OCI-LY1 (cell line): ENCODE measurements at regions not wholly inside any gene's neighbourhood (a gene's known extent, or its start where the extent isn't known, plus 50 kb on each side); places are given as distances from the start of the nearest gene placed in this dataset.

Experiments
- H2AFZ ChIP-seq: fragments of 200-600 bp; sonication (generic), shearing (Covaris generic); 2 replicates; pipeline ENCODE4 v1.6.0; 2014; ENCODE audit warnings: antibody characterized with exemption, mild to moderate bottlenecking, low read length
- H3F3A ChIP-seq: fragments of 200-600 bp; sonication (generic), shearing (Covaris generic); 2 replicates; pipeline ENCODE4 v1.6.0; 2014; ENCODE audit warnings: mild to moderate bottlenecking, antibody characterized with exemption, low read length, moderate library complexity; ENCODE audit not compliant: insufficient read depth
- H3K27ac ChIP-seq: fragments of 200-600 bp; sonication (generic); 2 replicates; pipeline ENCODE4 v1.5.1; 2014; ENCODE audit warnings: low read length, mixed run types, mild to moderate bottlenecking, low read depth; ENCODE audit not compliant: poor library complexity, severe bottlenecking
- H3K27me3 ChIP-seq: fragments of 200-600 bp; sonication (generic); 2 replicates; pipeline ENCODE4 v1.6.0; 2014; ENCODE audit warnings: antibody characterized with exemption, mild to moderate bottlenecking, low read length, moderate library complexity; ENCODE audit not compliant: insufficient read depth
- H3K36me3 ChIP-seq: fragments of 200-600 bp; sonication (generic); 2 replicates; pipeline ENCODE4 v1.6.1; 2014; ENCODE audit warnings: mild to moderate bottlenecking, antibody characterized with exemption, low read length, moderate library complexity, mixed read lengths; ENCODE audit not compliant: insufficient read depth
- H3K4me1 ChIP-seq: fragments of 200-600 bp; sonication (generic); 2 replicates; pipeline ENCODE4 v1.5.1; 2014; ENCODE audit warnings: mild to moderate bottlenecking, low read length, moderate library complexity; ENCODE audit not compliant: insufficient read depth, severe bottlenecking
- H3K4me2 ChIP-seq: fragments of 200-600 bp; sonication (generic), shearing (Covaris generic); 2 replicates; pipeline ENCODE4 v1.6.1; 2014; ENCODE audit warnings: low read length
- H3K4me3 ChIP-seq: fragments of 200-600 bp; sonication (generic); 2 replicates; pipeline ENCODE4 v1.5.1; 2014; ENCODE audit warnings: low read length, low read depth, mild to moderate bottlenecking, mixed read lengths; ENCODE audit not compliant: poor library complexity, severe bottlenecking
- H3K79me2 ChIP-seq: fragments of 200-600 bp; shearing (Covaris generic); 2 replicates; pipeline ENCODE4 v1.6.1; 2016; ENCODE audit warnings: mixed run types, low read length, mixed read lengths; ENCODE audit not compliant: insufficient read depth
- H3K9ac ChIP-seq: fragments of 200-600 bp; sonication (generic), shearing (Covaris generic); 2 replicates; pipeline ENCODE4 v1.6.1; 2014; ENCODE audit warnings: mild to moderate bottlenecking, low read length, mixed read lengths
- H3K9me2 ChIP-seq: fragments of 200-600 bp; sonication (generic), shearing (Covaris generic); 2 replicates; pipeline ENCODE4 v1.6.1; 2014; ENCODE audit warnings: low read depth, mild to moderate bottlenecking, low read length, mixed read lengths
- H3K9me3 ChIP-seq: fragments of 200-600 bp; shearing (Covaris generic); 2 replicates; pipeline ENCODE4 v1.6.1; 2014; ENCODE audit warnings: low read length, mixed read lengths
- H4K20me1 ChIP-seq: fragments of 200-600 bp; sonication (generic), shearing (Covaris generic); 2 replicates; pipeline ENCODE4 v1.6.0; 2016; ENCODE audit warnings: mild to moderate bottlenecking, low read length; ENCODE audit not compliant: insufficient read depth
- CTCF ChIP-seq: fragments of 200-600 bp; sonication (generic), shearing (Covaris generic); IDR thresholded peaks from 2 replicates; pipeline ENCODE4 v1.5.1; 2017; ENCODE audit warnings: mild to moderate bottlenecking, antibody characterized with exemption, low read length, moderate library complexity, mixed read lengths
- EZH2 ChIP-seq: fragments of 200-600 bp; sonication (generic), shearing (Covaris generic); IDR thresholded peaks from 2 replicates; pipeline ENCODE4 v1.8.0; 2017; ENCODE audit warnings: borderline replicate concordance, mixed run types, mild to moderate bottlenecking, antibody characterized with exemption, low read length, moderate library complexity, mixed read lengths

- H3K27ac ChIP-seq, result no peak overlapping the region
- TF ChIP-seq EZH2 (no peak), CTCF (no peak)
- no peaks in the 10 kb centered on the region for H3K79me2 ChIP-seq
- no peaks in the 10 kb centered on the region for H3K27me3 ChIP-seq
- no peak overlapping the region for H2AFZ ChIP-seq
- no peaks in the 10 kb centered on the region for H3K36me3 ChIP-seq
- no peaks in the 10 kb centered on the region for H3K4me1 ChIP-seq
- H3K9me2 ChIP-seq, result no peaks in the 10 kb centered on the region
- H3K4me3 ChIP-seq, result no peak overlapping the region
- H3K9me3 ChIP-seq, result no peaks in the 10 kb centered on the region
- no peaks in the 10 kb centered on the region for H3F3A ChIP-seq
- H4K20me1 ChIP-seq, result no peaks in the 10 kb centered on the region
- no peak overlapping the region for H3K4me2 ChIP-seq
- H3K9ac ChIP-seq, result no peak overlapping the region
Measured at GRCh38 chr3:130263708-130264107, 81.8 kb upstream of the COL6A5 start.

- H3K9me3 ChIP-seq, result no peaks in the 10 kb centered on the region
- H3K36me3 ChIP-seq, result no peaks in the 10 kb centered on the region
- H3K9me2 ChIP-seq, result no peaks in the 10 kb centered on the region
- H2AFZ ChIP-seq, result no peak overlapping the region
- no peaks in the 10 kb centered on the region for H3F3A ChIP-seq
- H3K27ac ChIP-seq, result no peak overlapping the region
- H3K79me2 ChIP-seq, result no peaks in the 10 kb centered on the region
- H4K20me1 ChIP-seq, result no peaks in the 10 kb centered on the region
- no peaks in the 10 kb centered on the region for H3K27me3 ChIP-seq
- H3K4me3 ChIP-seq, result no peak overlapping the region
- no peak overlapping the region for H3K9ac ChIP-seq
- no peak for TF ChIP-seq CTCF
- TF ChIP-seq EZH2, result no peak
- no peaks in the 10 kb centered on the region for H3K4me1 ChIP-seq
- no peak overlapping the region for H3K4me2 ChIP-seq
Measured at GRCh38 chr3:130266817-130267216, 78.7 kb upstream of the COL6A5 start.

- no peak overlapping the region for H3K4me2 ChIP-seq
- H3K27ac ChIP-seq, result no peak overlapping the region
- H3K4me3 ChIP-seq, result no peak overlapping the region
- TF ChIP-seq EZH2 (no peak), CTCF (peak; percentile 93)
- no peaks in the 10 kb centered on the region for H4K20me1 ChIP-seq
- H3K9me2 ChIP-seq, result no peaks in the 10 kb centered on the region
- H3K9ac ChIP-seq, result no peak overlapping the region
- H3K79me2 ChIP-seq, result no peaks in the 10 kb centered on the region
- H2AFZ ChIP-seq, result no peak overlapping the region
- no peaks in the 10 kb centered on the region for H3K9me3 ChIP-seq
- H3K27me3 ChIP-seq, result no peaks in the 10 kb centered on the region
- H3K4me1 ChIP-seq, result no peaks in the 10 kb centered on the region
- H3F3A ChIP-seq, result no peaks in the 10 kb centered on the region
- H3K36me3 ChIP-seq, result no peaks in the 10 kb centered on the region
Measured at GRCh38 chr3:130276203-130276803, 69.2 kb upstream of the COL6A5 start.
